A673 (cell line): ENCODE measurements at regions not wholly inside any gene's neighbourhood (a gene's known extent, or its start where the extent isn't known, plus 50 kb on each side); places are given as distances from the start of the nearest gene placed in this dataset.
"Not testable (repeated sequence)": the region's sequence is repeated elsewhere in the genome, so short reads cannot be mapped to it uniquely, and the experiment has no call there.

Source experiments
- BruUV-seq: library from RNA; stranded (reverse); fragments of 400-500 nt; replicated peaks from 2 replicates; lab custom pipeline; 2021; lab: Mats Ljungman, UMichigan
- CTCF ChIA-PET: fragments of 300-600 bp; sonication (Branson Sonifier 250); formaldehyde crosslinking; loops from one replicate; lab custom pipeline; 2022; ENCODE audit warnings: antibody characterized with exemption; lab: Charles Lee
- POLR2A ChIA-PET: fragments of 300-600 bp; sonication (Branson Sonifier 250); formaldehyde crosslinking; loops from one replicate; lab custom pipeline; 2022; ENCODE audit warnings: antibody characterized with exemption; ENCODE audit not compliant: low non-redundant PET; lab: Charles Lee
- DNase-seq: peaks from one replicate; pipeline ENCODE4 v3.0.0-alpha.2; 2015; ENCODE audit warnings: low spot score
- H3K27ac ChIP-seq: fragments of 200-600 bp; sonication (generic); 2 replicates; pipeline ENCODE4 v1.5.1; 2016; ENCODE audit warnings: mixed run types, low read depth, mild to moderate bottlenecking, mixed read lengths, antibody characterized with exemption, low read length; ENCODE audit not compliant: poor library complexity, severe bottlenecking
- H3K27me3 ChIP-seq: fragments of 200-600 bp; sonication (generic); replicated peaks from 2 replicates; pipeline ENCODE4 v1.6.1; 2017; ENCODE audit warnings: mixed run types, low read depth, mild to moderate bottlenecking, mixed read lengths, antibody characterized with exemption, low read length; ENCODE audit not compliant: insufficient read depth, poor library complexity
- H3K36me3 ChIP-seq: fragments of 200-600 bp; sonication (generic); 2 replicates; pipeline ENCODE4 v1.6.1; 2016; ENCODE audit warnings: mixed run types, mild to moderate bottlenecking, mixed read lengths, antibody characterized with exemption, low read length; ENCODE audit not compliant: insufficient read depth, poor library complexity, severe bottlenecking
- H3K4me1 ChIP-seq: fragments of 200-600 bp; sonication (generic); 2 replicates; pipeline ENCODE4 v1.6.1; 2017; ENCODE audit warnings: mixed run types, mild to moderate bottlenecking, mixed read lengths, antibody characterized with exemption, low read length; ENCODE audit not compliant: insufficient read depth, poor library complexity, severe bottlenecking
- H3K4me3 ChIP-seq: fragments of 200-600 bp; sonication (generic); 2 replicates; pipeline ENCODE4 v1.5.1; 2016; ENCODE audit warnings: low read depth, mixed run types, mild to moderate bottlenecking, mixed read lengths, low read length; ENCODE audit not compliant: poor library complexity, severe bottlenecking
- H3K9me3 ChIP-seq: fragments of 200-600 bp; sonication (generic); 2 replicates; pipeline ENCODE4 v1.6.1; 2016; ENCODE audit warnings: mixed run types, low read depth, mild to moderate bottlenecking, mixed read lengths, antibody characterized with exemption, low read length; ENCODE audit not compliant: poor library complexity, severe bottlenecking
- CTCF ChIP-seq: fragments of 300-800, 200-600 bp; sonication (generic); conservative IDR thresholded peaks from 2 replicates; pipeline ENCODE4 v1.5.1; 2017; ENCODE audit warnings: low read depth, mild to moderate bottlenecking, antibody characterized with exemption, low read length, moderate library complexity, mixed read lengths
- EZH2 ChIP-seq: fragments of 200-600 bp; sonication (generic); IDR thresholded peaks from 2 replicates; pipeline ENCODE4 v1.6.1; 2017; ENCODE audit warnings: borderline replicate concordance, low read depth, mild to moderate bottlenecking, mixed read lengths, antibody characterized with exemption, low read length; ENCODE audit not compliant: poor library complexity, severe bottlenecking
- intact Hi-C: fragments of 100-400 bp; cut with micrococcal nuclease; formaldehyde crosslinking; loops from one replicate; pipeline ENCODE4 v1.10.0; 2022; ENCODE audit not compliant: unreplicated experiment

GRCh38 chr6:1445650-1446330 is 56.4 kb downstream of the FOXF2 start:
- Histone ChIP-seq H3K4me1 (no peaks in the 10 kb centered on the region), H3K27me3 (peaks cover 40% of the 10 kb centered on the region), H3K9me3 (peaks cover 1% of the 10 kb centered on the region), H3K27ac (no peak overlapping the region), H3K4me3 (no peak overlapping the region), H3K36me3 (no peaks in the 10 kb centered on the region)
- CTCF ChIA-PET: no interaction called here
- TF ChIP-seq EZH2 (no peak), CTCF (no peak)
- no TSS peak for BruUV-seq
- no peak for DNase-seq
- intact Hi-C loops: no loop called here
- POLR2A ChIA-PET: no interaction called here

- no TSS peak for BruUV-seq
- Histone ChIP-seq H3K36me3 (no peaks in the 10 kb centered on the region), H3K27me3 (peaks cover 39% of the 10 kb centered on the region), H3K4me1 (no peaks in the 10 kb centered on the region), H3K9me3 (peaks cover 8% of the 10 kb centered on the region), H3K27ac (no peak overlapping the region), H3K4me3 (no peak overlapping the region)
- CTCF ChIA-PET: no interaction called here
- TF ChIP-seq CTCF (no peak), EZH2 (no peak)
- DNase-seq: no peak
- POLR2A ChIA-PET: no interaction called here
- intact Hi-C loops: no loop called here
These were observed 60.5 kb downstream of the FOXF2 start for GRCh38 chr6:1449896-1450295.

GRCh38 chr6:1453024-1453423 is 63.6 kb downstream of the FOXF2 start:
- Histone ChIP-seq H3K27me3 (peaks cover 18% of the 10 kb centered on the region), H3K4me3 (no peak overlapping the region), H3K36me3 (no peaks in the 10 kb centered on the region), H3K9me3 (peaks cover 8% of the 10 kb centered on the region), H3K27ac (no peak overlapping the region), H3K4me1 (no peaks in the 10 kb centered on the region)
- POLR2A ChIA-PET: no interaction called here
- CTCF ChIA-PET: no interaction called here
- TF ChIP-seq CTCF: no peak
- no peak for TF ChIP-seq EZH2
- DNase-seq: no peak
- BruUV-seq: no TSS peak
- intact Hi-C loops: no loop called here

- H3K4me3 ChIP-seq, CTCF ChIA-PET, DNase-seq, intact Hi-C loops, H3K9me3 ChIP-seq, POLR2A ChIA-PET, H3K27ac ChIP-seq, BruUV-seq, H3K36me3 ChIP-seq, H3K4me1 ChIP-seq: not testable (repeated sequence)
- peaks cover 16% of the 10 kb centered on the region for H3K27me3 ChIP-seq
These were observed 67.4 kb downstream of the FOXF2 start for GRCh38 chr6:1456816-1457215.
